Thyroid gland (tissue), 4 donors: ENCODE measurements at regions not wholly inside any gene's neighbourhood (a gene's known extent, or its start where the extent isn't known, plus 50 kb on each side); places are given as distances from the start of the nearest gene placed in this dataset.

Experiments
- DNase-seq, 2 donors: peaks; one replicate each; pipeline ENCODE4 v3.0.0-alpha.2; 2019
- H3K27ac ChIP-seq, 3 donors: fragments of 200-600 bp; sonication (generic); 1 replicate in 2 of 3; 2 replicates in 1 of 3; pipeline ENCODE4 v1.5.1; 2016 to 2019; ENCODE audit warnings: mild to moderate bottlenecking in 1 of 3, moderate library complexity in 1 of 3
- H3K27me3 ChIP-seq: fragments of 200-600 bp; sonication (generic); one replicate; pipeline ENCODE4 v1.5.1; 2019
- H3K36me3 ChIP-seq, 2 donors: fragments of 200-600 bp; sonication (generic); one replicate each; pipeline ENCODE4 v1.5.1; 2016 to 2019
- H3K4me1 ChIP-seq, 2 donors: fragments of 200-600 bp; sonication (generic); one replicate each; pipeline ENCODE4 v1.5.1; 2017 to 2019
- H3K4me3 ChIP-seq, 3 donors: fragments of 200-600 bp; sonication (generic); replicated peaks in 1 of 3; 1 replicate in 2 of 3; 2 replicates in 1 of 3; pipeline ENCODE4 v1.5.1; 2016; ENCODE audit warnings: mild to moderate bottlenecking in 1 of 3
- H3K9me3 ChIP-seq: fragments of 200-600 bp; sonication (generic); one replicate; pipeline ENCODE4 v1.5.1; 2017
- POLR2A ChIP-seq, 2 donors: fragments of 450-650 bp; IDR thresholded peaks; one replicate each; pipeline ENCODE4 v1.6.1; 2017; ENCODE audit warnings: antibody characterized with exemption in 2 of 2, mild to moderate bottlenecking in 2 of 2, moderate library complexity in 1 of 2
- WGBS, 2 donors: methylation state at CpG; one replicate each; pipeline ENCODE4 v1.1.5; 2017; 5-methylcytosine and 5-hydroxymethylcytosine counted together
- intact Hi-C: fragments of 100-400 bp; cut with DNase I; formaldehyde crosslinking; loops from one replicate; pipeline ENCODE4 v1.15.1; 2023
- TF ChIP-seq, protein P1 (sequence below), 6 experiments: fragments of 200-600 bp in 3 of 6; fragments of 450-650 bp in 3 of 6; sonication (generic) in 3 of 6; IDR thresholded peaks; one replicate each; pipeline ENCODE4 v1.5.1; 2016 to 2019; ENCODE audit warnings: antibody characterized with exemption in 6 of 6, mild to moderate bottlenecking in 2 of 6, inconsistent platforms in 1 of 6, moderate library complexity in 1 of 6

DNA sequence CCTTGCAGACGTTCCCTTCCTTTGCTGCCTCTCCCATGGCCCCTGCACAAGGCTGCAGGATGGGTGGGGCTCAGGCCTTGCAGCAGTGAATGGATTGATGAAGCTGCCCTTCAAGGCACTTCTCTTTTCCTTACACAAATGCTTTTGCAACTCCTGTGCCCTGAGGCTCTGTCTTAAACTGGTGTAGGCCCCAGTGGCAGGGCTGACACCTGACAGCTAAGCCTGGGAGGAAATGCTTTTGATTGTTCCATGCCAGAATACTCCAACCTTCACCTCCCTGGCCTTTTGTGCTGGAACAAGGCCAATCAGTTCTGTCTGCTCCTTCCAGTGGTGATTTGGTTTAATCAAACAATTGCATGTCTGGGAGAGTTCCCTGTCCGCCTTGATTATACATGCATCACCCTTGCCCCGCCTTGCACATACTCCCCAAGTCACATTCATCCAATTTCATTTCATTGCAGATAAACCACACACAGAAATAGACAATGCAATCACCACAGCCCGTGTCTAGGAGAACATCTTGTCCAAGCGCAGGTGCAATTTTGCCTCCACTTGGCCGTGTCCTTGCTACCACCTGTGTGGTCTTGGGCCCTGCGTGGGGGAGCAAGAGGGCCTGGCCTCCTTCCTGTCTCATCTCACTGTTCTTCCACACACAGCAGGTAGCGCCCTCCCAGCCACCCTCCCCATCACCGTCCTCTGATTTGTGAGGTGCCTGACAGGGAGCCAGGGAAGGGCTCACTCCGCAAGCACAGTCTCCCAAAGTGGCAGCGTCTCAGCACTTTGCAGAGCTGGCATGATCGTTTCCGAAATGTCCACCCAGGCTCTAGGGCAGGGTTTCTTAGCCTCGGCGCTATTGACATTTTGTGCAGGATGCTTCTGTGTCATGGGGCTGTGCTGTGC is 120.4 kb downstream of the CDH26 start:
- H3K36me3 ChIP-seq, result no peaks in the 10 kb centered on the region
- H3K9me3 ChIP-seq, result no peaks in the 10 kb centered on the region
- no peak overlapping the region for H3K4me3 ChIP-seq
- intact Hi-C loops, result no loop called here
- H3K27ac ChIP-seq, result no peak overlapping the region
- no peak for TF ChIP-seq POLR2A (IDR thresholded peaks at IDR 0.05)
- TF ChIP-seq, protein P1, sequence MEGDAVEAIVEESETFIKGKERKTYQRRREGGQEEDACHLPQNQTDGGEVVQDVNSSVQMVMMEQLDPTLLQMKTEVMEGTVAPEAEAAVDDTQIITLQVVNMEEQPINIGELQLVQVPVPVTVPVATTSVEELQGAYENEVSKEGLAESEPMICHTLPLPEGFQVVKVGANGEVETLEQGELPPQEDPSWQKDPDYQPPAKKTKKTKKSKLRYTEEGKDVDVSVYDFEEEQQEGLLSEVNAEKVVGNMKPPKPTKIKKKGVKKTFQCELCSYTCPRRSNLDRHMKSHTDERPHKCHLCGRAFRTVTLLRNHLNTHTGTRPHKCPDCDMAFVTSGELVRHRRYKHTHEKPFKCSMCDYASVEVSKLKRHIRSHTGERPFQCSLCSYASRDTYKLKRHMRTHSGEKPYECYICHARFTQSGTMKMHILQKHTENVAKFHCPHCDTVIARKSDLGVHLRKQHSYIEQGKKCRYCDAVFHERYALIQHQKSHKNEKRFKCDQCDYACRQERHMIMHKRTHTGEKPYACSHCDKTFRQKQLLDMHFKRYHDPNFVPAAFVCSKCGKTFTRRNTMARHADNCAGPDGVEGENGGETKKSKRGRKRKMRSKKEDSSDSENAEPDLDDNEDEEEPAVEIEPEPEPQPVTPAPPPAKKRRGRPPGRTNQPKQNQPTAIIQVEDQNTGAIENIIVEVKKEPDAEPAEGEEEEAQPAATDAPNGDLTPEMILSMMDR (IDR thresholded peaks at IDR 0.05), result no peak
- no peaks in the 10 kb centered on the region for H3K27me3 ChIP-seq
- 79 to 88% methylated on average over 11 to 15 of the region's 15 CpGs for WGBS, 2 donors
- DNase-seq, result no peak
- H3K4me1 ChIP-seq, result no peaks in the 10 kb centered on the region

DNA sequence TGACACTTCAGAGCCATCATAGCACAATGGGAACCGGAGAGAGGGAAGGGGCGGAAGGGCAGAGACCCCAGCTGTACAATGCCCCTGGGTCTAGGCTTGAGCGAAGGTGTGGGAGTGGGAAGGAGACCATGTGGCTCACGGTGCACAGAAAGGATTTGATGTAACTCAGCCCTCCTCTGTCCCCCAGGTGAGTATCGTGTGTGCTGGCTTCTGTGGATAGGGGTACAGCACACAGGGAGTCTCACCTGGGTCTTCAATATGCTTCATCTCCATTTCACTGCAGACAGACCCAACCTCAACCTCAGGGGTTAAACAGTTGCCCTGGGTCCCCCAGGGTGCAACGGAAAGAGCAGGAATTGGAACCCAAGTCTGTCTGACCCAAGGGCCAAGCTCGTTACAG is 122.2 kb downstream of the CDH26 start:
- no peaks in the 10 kb centered on the region for H3K36me3 ChIP-seq
- no peaks in the 10 kb centered on the region for H3K4me1 ChIP-seq
- no peak for DNase-seq
- H3K27me3 ChIP-seq, result no peaks in the 10 kb centered on the region
- no peaks in the 10 kb centered on the region for H3K9me3 ChIP-seq
- WGBS, 2 donors, result 76 to 83% methylated on average over 7 of the region's 7 CpGs
- intact Hi-C loops, result no loop called here
- no peak for TF ChIP-seq POLR2A (IDR thresholded peaks at IDR 0.05)
- TF ChIP-seq, protein P1 (IDR thresholded peaks at IDR 0.05), result no peak
- no peak overlapping the region for H3K27ac ChIP-seq
- no peak overlapping the region for H3K4me3 ChIP-seq

DNA sequence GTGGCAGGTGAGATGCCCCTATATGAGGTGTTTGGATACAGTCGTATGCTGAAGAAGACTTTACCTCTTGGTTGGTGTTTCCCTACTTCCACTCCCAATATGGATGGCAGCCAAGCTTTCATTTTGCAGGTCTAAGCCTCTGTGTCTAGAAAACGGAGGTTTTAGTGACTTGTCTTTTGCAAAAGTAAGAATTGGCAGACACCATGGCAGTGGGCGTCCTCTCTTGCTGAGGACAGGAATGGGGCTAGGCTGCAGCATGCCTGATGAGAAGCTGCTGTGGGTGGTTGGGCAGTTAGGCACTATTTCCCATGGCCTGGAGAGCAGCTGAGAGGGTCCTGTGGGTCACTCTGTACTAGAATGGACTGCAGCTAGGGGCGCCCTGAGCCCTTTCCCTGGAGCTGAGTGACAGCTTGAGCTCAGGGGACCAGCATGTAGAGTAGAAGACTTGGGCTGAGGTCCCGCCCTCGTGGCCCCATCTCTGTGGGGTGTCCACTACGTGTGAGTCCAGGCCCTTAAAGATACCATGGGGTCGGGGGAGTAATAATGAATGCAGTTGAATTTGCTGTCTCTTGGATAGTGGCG is 127.4 kb downstream of the CDH26 start:
- TF ChIP-seq POLR2A (IDR thresholded peaks at IDR 0.05), result no peak
- TF ChIP-seq, protein P1 (IDR thresholded peaks at IDR 0.05), result no peak
- Histone ChIP-seq H3K27ac (no peak overlapping the region), H3K9me3 (no peaks in the 10 kb centered on the region), H3K36me3 (no peaks in the 10 kb centered on the region), H3K4me3 (no peak overlapping the region), H3K4me1 (no peaks in the 10 kb centered on the region), H3K27me3 (no peaks in the 10 kb centered on the region)
- intact Hi-C loops, result no loop called here
- WGBS, 2 donors, result 78 to 81% methylated on average over 9 of the region's 9 CpGs
- DNase-seq, result no peak

DNA sequence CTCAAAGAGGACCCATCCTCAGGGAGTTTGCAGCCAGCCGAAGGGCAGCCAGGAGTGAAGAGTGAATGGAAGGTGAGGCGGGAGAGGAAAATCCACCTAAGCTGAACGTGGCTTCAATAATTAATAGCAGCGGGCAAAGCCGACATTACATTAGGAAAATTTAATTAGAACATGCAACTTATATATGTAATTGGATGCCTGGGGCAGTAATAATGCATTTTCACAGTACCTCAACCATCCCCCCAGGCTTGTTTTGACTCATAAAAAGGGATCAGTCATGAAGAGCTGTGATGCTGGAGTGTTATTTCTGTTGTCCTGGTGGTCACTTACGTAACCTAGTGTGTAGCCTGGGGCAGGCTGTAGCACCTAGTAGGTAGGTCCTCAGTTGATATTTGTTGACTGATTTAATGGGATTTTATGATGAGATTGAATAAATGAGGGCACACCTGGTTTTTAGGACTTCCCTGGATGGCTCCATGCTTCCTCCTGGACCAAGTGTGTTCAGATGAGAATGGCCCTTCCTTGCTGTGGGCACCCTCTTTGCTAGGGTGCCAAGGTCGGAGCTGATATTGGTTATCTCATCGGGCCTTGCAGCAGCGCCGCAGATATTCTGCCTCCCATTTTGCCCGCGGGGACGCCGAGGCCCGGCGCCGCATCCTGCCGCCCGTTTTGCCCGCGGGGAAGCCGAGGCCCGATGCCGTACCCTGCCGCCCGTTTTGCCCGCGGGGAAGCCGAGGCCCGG is 128.8 kb downstream of the CDH26 start:
- 63 to 82% methylated on average over 8 to 13 of the region's 30 CpGs for WGBS, 2 donors
- DNase-seq, result no peak
- no peaks in the 10 kb centered on the region for H3K27me3 ChIP-seq
- H3K36me3 ChIP-seq, result no peaks in the 10 kb centered on the region
- no peaks in the 10 kb centered on the region for H3K9me3 ChIP-seq
- no peak overlapping the region for H3K27ac ChIP-seq
- no peak overlapping the region for H3K4me3 ChIP-seq
- H3K4me1 ChIP-seq, result no peaks in the 10 kb centered on the region
- no peak for TF ChIP-seq POLR2A (IDR thresholded peaks at IDR 0.05)
- TF ChIP-seq, protein P1 (IDR thresholded peaks at IDR 0.05), result no peak
- intact Hi-C loops, result no loop called here
